HG03135 (cell line): ENCODE measurements at regions not wholly inside any gene's neighbourhood (a gene's known extent, or its start where the extent isn't known, plus 50 kb on each side); places are given as distances from the start of the nearest gene placed in this dataset.

ENCODE experiments used
- ATAC-seq: cut with Tn5 transposase; IDR thresholded peaks from one replicate; pipeline ENCODE4 v1.9.1; 2021; ENCODE audit warnings: mild to moderate bottlenecking, moderate library complexity; ENCODE audit not compliant: unreplicated experiment

- ATAC-seq: no peak
Measured at GRCh38 chr6:164337024-164337924, 922.8 kb downstream of the QKI start.

GRCh38 chr6:164336455-164336854, 921.9 kb downstream of the QKI start:
- ATAC-seq: no peak

GRCh38 chr6:164331026-164331425, 916.5 kb downstream of the QKI start:
- no peak for ATAC-seq

- no peak for ATAC-seq
Measured at GRCh38 chr6:164325168-164325567, 910.6 kb downstream of the QKI start.

- no peak for ATAC-seq
Measured at GRCh38 chr6:164322533-164322932, 908.0 kb downstream of the QKI start.

- no peak for ATAC-seq
Measured at GRCh38 chr6:164321297-164321696, 906.8 kb downstream of the QKI start.

DNA sequence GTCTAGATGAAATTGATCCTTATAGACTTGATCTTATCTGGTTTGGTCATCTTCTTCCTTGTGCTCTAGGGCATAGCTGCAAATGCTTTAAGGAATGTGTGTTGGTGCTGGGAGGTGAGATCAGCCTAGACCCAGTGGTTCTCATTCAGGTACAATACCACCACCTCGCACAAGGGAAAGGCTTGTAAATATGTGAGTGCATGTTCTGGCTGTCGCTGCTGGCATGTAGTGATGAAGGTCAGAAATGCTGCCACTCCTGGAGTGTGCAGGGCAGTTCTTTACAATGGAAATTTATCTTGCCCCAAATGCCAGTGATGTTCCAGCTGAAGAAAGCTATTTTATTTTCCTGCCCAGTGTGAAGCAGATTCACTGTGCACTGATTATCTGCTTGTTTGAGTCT, 900.9 kb downstream of the QKI start:
- no peak for ATAC-seq

- no peak for ATAC-seq
Measured at GRCh38 chr6:164308339-164308738, 893.8 kb downstream of the QKI start.

GRCh38 chr6:164303102-164303964, 888.8 kb downstream of the QKI start:
- no peak for ATAC-seq

GRCh38 chr6:164296411-164296810, 881.9 kb downstream of the QKI start:
- ATAC-seq: no peak

- no peak for ATAC-seq
Measured at GRCh38 chr6:164294047-164294784, 879.7 kb downstream of the QKI start.

DNA sequence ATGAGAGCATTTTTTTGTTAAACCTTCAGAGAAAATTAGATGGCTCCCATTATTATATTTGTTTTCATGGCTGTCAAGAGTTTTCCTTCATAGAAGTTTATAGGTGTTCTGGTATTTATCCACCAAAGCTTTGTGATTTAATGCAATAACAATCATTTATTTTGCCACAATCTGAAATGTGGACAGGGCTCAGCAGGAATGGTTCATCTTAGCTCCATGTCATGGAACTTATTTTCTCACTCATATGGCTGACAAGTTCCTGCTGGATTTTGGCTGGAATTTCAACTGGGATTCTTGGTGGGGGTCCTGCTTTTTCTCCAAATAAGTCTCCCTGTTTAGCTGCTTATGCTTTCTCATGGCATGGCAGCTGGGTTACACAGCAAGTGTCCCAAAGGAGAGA, 876.7 kb downstream of the QKI start:
- no peak for ATAC-seq

DNA sequence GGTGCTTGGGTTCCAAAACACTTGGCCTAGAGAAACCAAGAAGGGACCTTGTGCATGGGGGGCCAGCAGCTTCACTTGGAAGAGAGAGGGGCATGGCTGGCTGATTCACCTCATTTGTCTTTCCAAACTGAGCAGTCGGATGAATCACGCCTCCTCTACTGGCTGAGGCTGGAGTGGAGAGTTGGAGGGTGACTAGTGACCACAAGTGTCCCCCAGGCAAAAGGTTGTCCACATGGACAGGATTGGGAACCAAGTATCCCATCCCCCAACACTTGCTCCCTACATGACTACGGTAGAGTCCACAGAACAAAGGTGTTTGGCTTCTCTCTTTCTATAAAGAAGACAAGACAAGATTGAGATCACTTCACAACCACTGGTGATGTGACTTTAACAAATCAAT, 875.6 kb downstream of the QKI start:
- no peak for ATAC-seq

DNA sequence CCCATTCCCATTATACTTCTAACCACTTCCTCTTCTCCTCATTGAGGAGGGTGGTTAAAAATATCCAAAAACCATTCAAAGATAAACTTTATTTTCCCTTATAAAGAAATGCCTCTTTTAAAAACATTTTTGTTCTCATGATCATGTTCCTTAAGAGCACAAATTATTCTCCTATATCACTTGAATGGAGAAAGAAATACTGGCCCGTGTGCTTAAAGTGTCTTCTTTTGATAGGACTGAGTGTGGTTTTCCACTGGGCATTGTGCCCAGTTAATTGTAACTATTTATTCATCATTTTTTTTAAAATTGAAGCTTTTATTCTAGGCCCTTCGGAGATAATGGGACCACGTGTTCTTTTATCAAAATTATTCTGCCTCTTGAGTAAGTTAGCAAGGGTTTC, 871.5 kb downstream of the QKI start:
- ATAC-seq: no peak

DNA sequence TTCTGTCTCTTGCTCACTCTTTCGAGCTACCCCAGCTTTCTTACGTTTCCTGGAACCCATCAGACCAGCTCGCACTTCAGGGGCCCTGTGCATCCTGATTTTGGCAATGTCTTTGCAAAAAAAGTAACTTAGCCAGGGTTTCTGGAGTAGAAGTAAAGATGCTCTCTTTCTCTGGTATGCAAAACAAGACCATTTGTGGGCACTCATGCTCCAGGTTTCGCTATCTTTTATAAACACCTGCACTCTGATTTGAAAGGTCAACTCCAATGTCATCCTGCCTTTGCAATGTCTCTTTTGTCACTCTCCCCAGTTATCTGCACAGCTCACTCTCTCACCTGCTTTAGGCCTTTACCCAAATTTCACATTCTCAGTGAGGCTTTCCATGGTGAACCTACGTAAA, 869.1 kb downstream of the QKI start:
- no peak for ATAC-seq

GRCh38 chr6:164276211-164276610, 861.7 kb downstream of the QKI start:
- ATAC-seq: no peak

DNA sequence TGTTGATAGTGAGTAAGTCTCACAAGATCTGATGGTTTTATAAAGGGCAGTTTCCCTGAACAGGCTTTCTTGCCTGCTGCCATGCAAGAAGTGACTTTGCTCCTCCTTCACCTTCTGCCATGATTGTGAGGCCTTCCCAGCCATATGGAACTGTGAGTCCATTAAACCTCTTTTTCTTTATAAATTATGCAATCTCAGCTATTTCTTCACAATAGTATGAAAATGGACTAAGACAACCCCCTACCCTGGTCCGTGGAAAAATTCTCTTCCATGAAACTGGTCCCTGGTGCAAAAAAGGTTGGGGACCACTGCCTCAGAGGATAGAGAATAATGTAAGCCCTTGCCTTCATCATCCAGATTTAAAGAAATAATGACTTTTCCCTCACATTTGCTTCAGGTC, 861.3 kb downstream of the QKI start:
- ATAC-seq: no peak

- ATAC-seq: no peak
Measured at GRCh38 chr6:164274493-164274892, 860.0 kb downstream of the QKI start.

DNA sequence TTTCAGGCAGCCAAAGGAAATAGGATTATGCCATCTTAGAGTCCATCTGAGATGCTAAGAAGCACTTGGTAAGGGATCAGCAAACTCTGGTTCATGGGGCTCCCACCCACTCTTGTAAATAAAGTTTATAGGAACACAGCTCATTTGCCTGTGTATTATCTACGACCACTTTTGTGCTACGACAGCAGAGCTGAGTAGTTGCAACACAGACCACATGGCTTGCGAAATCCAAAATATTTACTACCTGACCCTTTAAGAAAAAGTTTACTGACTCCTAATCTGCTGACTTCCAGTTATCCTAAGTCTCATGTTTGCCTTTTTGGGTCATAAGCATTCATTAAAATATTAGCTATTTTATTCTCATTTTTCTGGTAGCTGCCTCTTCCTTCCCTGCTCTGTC, 859.0 kb downstream of the QKI start:
- ATAC-seq: no peak

DNA sequence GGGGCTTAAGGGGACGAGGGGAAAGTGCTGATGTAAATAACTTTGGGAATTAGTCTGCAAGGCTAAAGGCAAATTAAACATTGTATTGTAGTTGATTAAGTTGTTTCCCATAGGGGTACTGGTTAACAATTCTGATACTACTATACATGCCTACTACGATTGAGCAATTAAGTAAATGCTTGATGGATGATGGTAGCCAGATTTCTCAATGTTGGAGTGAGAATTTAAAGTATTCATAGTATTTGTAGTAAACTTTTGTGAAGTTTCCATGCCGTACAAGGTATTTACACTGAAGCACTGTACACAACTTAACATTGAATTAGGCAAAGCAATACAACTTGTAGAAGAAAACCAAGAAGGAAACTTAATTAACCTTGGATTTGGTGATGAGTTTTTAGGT, 852.3 kb downstream of the QKI start:
- no peak for ATAC-seq

- no peak for ATAC-seq
Measured at GRCh38 chr6:164262348-164262747, 847.8 kb downstream of the QKI start.
